CD14-positive monocyte (primary cell): ENCODE measurements at regions not wholly inside any gene's neighbourhood (a gene's known extent, or its start where the extent isn't known, plus 50 kb on each side); places are given as distances from the start of the nearest gene placed in this dataset.

Experiments
- DNase-seq, 3 donors: peaks; one replicate each; pipeline ENCODE4 v3.0.0-alpha.2; 2011 to 2022
- H2AFZ ChIP-seq: 2 replicates; pipeline ENCODE4 v1.6.0; 2012; ENCODE audit warnings: mild to moderate bottlenecking, low read depth, low read length, inconsistent platforms; ENCODE audit not compliant: insufficient read depth, poor library complexity, severe bottlenecking
- H3K27ac ChIP-seq, 2 donors: 1 replicate in 1 of 2; 2 replicates in 1 of 2; pipeline ENCODE4 v1.5.1; 2012 to 2013; ENCODE audit warnings: low read length in 2 of 2, control low read depth in 1 of 2, inconsistent platforms in 1 of 2, low read depth in 1 of 2, mild to moderate bottlenecking in 1 of 2
- H3K27me3 ChIP-seq, 2 donors: one replicate each; pipeline versions ENCODE4 v1.6.0 to v1.6.1; 2011 to 2013; ENCODE audit warnings: low read length in 2 of 2; ENCODE audit not compliant: control insufficient read depth in 2 of 2, insufficient read depth in 2 of 2
- H3K36me3 ChIP-seq, 2 donors: replicated peaks in 1 of 2; 1 replicate in 1 of 2; 2 replicates in 1 of 2; pipeline versions ENCODE4 v1.5.1 to v1.6.1; 2012 to 2013; ENCODE audit warnings: low read length in 2 of 2, control low read depth in 1 of 2, inconsistent platforms in 1 of 2, mild to moderate bottlenecking in 1 of 2; ENCODE audit not compliant: insufficient read depth in 2 of 2, control insufficient read depth in 1 of 2
- H3K4me1 ChIP-seq, 2 donors: 1 replicate in 1 of 2; 2 replicates in 1 of 2; pipeline versions ENCODE4 v1.5.1 to v1.6.1; 2012 to 2013; ENCODE audit warnings: low read length in 2 of 2, control low read depth in 1 of 2, inconsistent platforms in 1 of 2, mild to moderate bottlenecking in 1 of 2, moderate library complexity in 1 of 2; ENCODE audit not compliant: insufficient read depth in 2 of 2, control insufficient read depth in 1 of 2
- H3K4me2 ChIP-seq: replicated peaks from 2 replicates; pipeline ENCODE3; 2012; ENCODE audit warnings: low read length, moderate library complexity, mild to moderate bottlenecking; ENCODE audit not compliant: poor library complexity, severe bottlenecking; ENCODE audit errors: extremely low read depth
- H3K4me3 ChIP-seq, 3 experiments: fragments of 200-600 bp in 1 of 3; sonication (generic) in 1 of 3; replicated peaks in 1 of 3; 1 replicate in 2 of 3; 2 replicates in 1 of 3; pipeline ENCODE4 v1.5.1; 2011 to 2013; ENCODE audit warnings: low read length in 3 of 3, mild to moderate bottlenecking in 3 of 3, control low read depth in 2 of 3, low read depth in 2 of 3, inconsistent platforms in 1 of 3, moderate library complexity in 1 of 3
- H3K79me2 ChIP-seq: 2 replicates; pipeline ENCODE4 v1.6.0; 2012; ENCODE audit warnings: mild to moderate bottlenecking, control low read depth, inconsistent platforms, low read length, moderate library complexity; ENCODE audit not compliant: insufficient read depth
- H3K9ac ChIP-seq: 2 replicates; pipeline ENCODE4 v1.6.0; 2017; ENCODE audit warnings: low read length, mild to moderate bottlenecking; ENCODE audit not compliant: insufficient read depth, poor library complexity, severe bottlenecking
- H3K9me3 ChIP-seq, 2 donors: replicated peaks in 1 of 2; 1 replicate in 1 of 2; 2 replicates in 1 of 2; pipeline versions ENCODE4 v1.5.1 to v1.6.1; 2012 to 2013; ENCODE audit warnings: low read length in 2 of 2, control low read depth in 1 of 2; ENCODE audit not compliant: control insufficient read depth in 1 of 2, insufficient read depth in 1 of 2
- H4K20me1 ChIP-seq: 2 replicates; pipeline ENCODE4 v1.6.0; 2012; ENCODE audit warnings: mild to moderate bottlenecking, low read length, control low read depth, moderate library complexity; ENCODE audit not compliant: insufficient read depth
- H3K27ac Mint-ChIP-seq, 7 donors: one replicate each; pipeline ENCODE4 v1.8.0; 2020; ENCODE audit warnings: mild to moderate bottlenecking in 7 of 7, mixed read lengths in 7 of 7, moderate library complexity in 6 of 7, inconsistent platforms in 2 of 7
- H3K27me3 Mint-ChIP-seq, 3 donors: one replicate each; pipeline ENCODE4 v1.8.0; 2021 to 2022; ENCODE audit warnings: low read depth in 3 of 3, mild to moderate bottlenecking in 3 of 3, mixed read lengths in 3 of 3, moderate library complexity in 3 of 3, inconsistent platforms in 1 of 3
- H3K36me3 Mint-ChIP-seq, 2 donors: one replicate each; pipeline ENCODE4 v1.8.0; 2020; ENCODE audit warnings: mixed read lengths in 2 of 2, inconsistent platforms in 1 of 2, mild to moderate bottlenecking in 1 of 2
- H3K4me1 Mint-ChIP-seq: one replicate; pipeline ENCODE4 v1.8.0; 2020; ENCODE audit warnings: mild to moderate bottlenecking, mixed read lengths
- H3K4me3 Mint-ChIP-seq, 2 donors: one replicate each; pipeline ENCODE4 v1.8.0; 2020; ENCODE audit warnings: mild to moderate bottlenecking in 2 of 2, mixed read lengths in 2 of 2, moderate library complexity in 1 of 2
- H3K9me3 Mint-ChIP-seq, 7 donors: one replicate each; pipeline ENCODE4 v1.8.0; 2020 to 2022; ENCODE audit warnings: mixed read lengths in 7 of 7, mild to moderate bottlenecking in 6 of 7, moderate library complexity in 6 of 7, inconsistent platforms in 2 of 7
- WGBS: methylation state at CpG from one replicate; pipeline ENCODE4 v1.1.5; 2013; ENCODE audit warnings: missing lambda C conversion rate; ENCODE audit not compliant: insufficient coverage; 5-methylcytosine and 5-hydroxymethylcytosine counted together
- intact Hi-C, 2 donors: fragments of 100-400 bp; cut with micrococcal nuclease; formaldehyde crosslinking; loops; one replicate each; pipeline versions ENCODE4 v1.15.0 to v1.15.1; 2023
- TF ChIP-seq, protein P1 (sequence below): fragments of 200-600 bp; IDR thresholded peaks from one replicate; pipeline ENCODE4 v1.8.0; 2022; ENCODE audit warnings: antibody characterized with exemption, mild to moderate bottlenecking

DNA sequence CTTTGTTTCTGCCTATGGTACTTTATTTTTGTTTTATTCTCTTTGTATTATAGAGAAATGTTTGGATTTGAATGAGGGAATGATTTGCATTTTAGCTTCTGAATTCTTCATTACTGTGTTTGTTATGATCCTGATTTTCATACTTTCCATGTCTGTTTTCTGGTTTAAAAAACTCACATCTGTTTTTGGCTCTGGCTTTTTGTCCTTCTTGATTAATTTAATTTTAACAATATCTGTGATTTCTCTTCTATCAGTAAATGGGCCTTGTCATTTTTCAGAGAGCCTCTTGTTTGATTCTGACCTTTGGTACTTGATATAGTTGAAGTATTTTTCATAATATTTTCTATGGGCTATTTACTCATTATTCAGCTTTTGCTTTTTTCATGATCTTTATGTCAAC is 341.6 kb upstream of the HAND2 start:
- Histone ChIP-seq H3K9me3 (no peaks in the 10 kb centered on the region), H2AFZ (no peak overlapping the region), H3K4me3 (no peak overlapping the region), H4K20me1 (no peaks in the 10 kb centered on the region), H3K4me1 (no peaks in the 10 kb centered on the region), H3K27ac (no peak overlapping the region), H3K4me2 (no peak overlapping the region), H3K79me2 (no peaks in the 10 kb centered on the region), H3K27me3 (no peaks in the 10 kb centered on the region), H3K9ac (no peak overlapping the region), H3K36me3 (no peaks in the 10 kb centered on the region)
- no peak overlapping the region for H3K27ac Mint-ChIP-seq
- DNase-seq, result no peak
- H3K4me1 Mint-ChIP-seq, result no peaks in the 10 kb centered on the region
- no peak overlapping the region for H3K4me3 Mint-ChIP-seq
- intact Hi-C loops, result no loop called here
- TF ChIP-seq, protein P1, sequence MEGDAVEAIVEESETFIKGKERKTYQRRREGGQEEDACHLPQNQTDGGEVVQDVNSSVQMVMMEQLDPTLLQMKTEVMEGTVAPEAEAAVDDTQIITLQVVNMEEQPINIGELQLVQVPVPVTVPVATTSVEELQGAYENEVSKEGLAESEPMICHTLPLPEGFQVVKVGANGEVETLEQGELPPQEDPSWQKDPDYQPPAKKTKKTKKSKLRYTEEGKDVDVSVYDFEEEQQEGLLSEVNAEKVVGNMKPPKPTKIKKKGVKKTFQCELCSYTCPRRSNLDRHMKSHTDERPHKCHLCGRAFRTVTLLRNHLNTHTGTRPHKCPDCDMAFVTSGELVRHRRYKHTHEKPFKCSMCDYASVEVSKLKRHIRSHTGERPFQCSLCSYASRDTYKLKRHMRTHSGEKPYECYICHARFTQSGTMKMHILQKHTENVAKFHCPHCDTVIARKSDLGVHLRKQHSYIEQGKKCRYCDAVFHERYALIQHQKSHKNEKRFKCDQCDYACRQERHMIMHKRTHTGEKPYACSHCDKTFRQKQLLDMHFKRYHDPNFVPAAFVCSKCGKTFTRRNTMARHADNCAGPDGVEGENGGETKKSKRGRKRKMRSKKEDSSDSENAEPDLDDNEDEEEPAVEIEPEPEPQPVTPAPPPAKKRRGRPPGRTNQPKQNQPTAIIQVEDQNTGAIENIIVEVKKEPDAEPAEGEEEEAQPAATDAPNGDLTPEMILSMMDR, result no peak
- H3K9me3 Mint-ChIP-seq, result peaks cover 0 to 2% (median 0%) of the 10 kb centered on the region in 7 donors
- H3K36me3 Mint-ChIP-seq, result no peaks in the 10 kb centered on the region
- H3K27me3 Mint-ChIP-seq, result peaks cover 0 to 6% (median 2%) of the 10 kb centered on the region in 3 donors

DNA sequence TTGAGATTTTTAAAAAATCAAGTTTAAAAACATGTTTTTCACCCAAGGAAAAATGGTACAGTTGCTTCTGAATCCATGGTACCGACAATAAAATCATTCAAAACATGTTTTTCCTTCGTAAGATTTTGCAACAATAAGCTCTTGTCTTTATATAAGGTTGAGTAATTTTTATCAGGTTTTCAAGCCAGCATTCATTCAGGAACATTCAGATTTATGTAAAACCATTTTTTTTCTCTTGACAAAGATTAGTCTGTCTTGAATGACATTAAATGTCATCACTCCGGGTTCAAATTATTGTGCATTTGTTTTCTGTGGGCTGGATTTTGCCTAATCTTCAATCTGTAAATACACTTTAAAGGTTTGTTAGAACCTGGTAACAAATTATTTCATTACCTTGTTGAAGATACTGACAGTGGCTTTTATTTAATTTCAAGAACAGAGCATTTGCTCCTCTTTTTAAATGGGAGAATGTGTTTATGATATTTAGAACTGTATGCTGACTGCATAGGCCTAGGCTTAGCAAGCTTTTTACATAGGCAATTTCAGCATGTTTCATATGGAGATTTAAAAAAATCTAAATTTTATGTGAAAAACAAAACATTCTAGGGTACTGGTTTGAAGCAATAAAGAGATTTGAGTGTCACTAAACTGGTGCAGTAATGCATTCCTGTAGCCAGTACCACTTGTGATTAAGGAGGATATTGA is 336.4 kb upstream of the HAND2 start:
- H3K27ac ChIP-seq, result no peak overlapping the region
- no peaks in the 10 kb centered on the region for H4K20me1 ChIP-seq
- peaks cover 4 to 9% of the 10 kb centered on the region in 2 donors for H3K9me3 ChIP-seq
- no peaks in the 10 kb centered on the region for H3K36me3 ChIP-seq
- TF ChIP-seq, protein P1, result no peak
- H3K9ac ChIP-seq, result no peak overlapping the region
- no peaks in the 10 kb centered on the region for H3K79me2 ChIP-seq
- peaks cover 0 to 1% (median 0%) of the 10 kb centered on the region in 3 donors for H3K27me3 Mint-ChIP-seq
- WGBS, result no CpG with 5 or more reads among the region's 3 CpGs
- H3K27me3 ChIP-seq, result no peaks in the 10 kb centered on the region
- no peak overlapping the region for H3K27ac Mint-ChIP-seq
- no peak overlapping the region for H3K4me3 Mint-ChIP-seq
- no peaks in the 10 kb centered on the region for H3K4me1 ChIP-seq
- no peak overlapping the region for H3K4me2 ChIP-seq
- H2AFZ ChIP-seq, result no peak overlapping the region
- no peaks in the 10 kb centered on the region for H3K36me3 Mint-ChIP-seq
- no peak for DNase-seq
- intact Hi-C loops, result no loop called here
- no peaks in the 10 kb centered on the region for H3K4me1 Mint-ChIP-seq
- H3K9me3 Mint-ChIP-seq, result peaks cover 0 to 12% (median 5%) of the 10 kb centered on the region in 7 donors
- H3K4me3 ChIP-seq, result no peak overlapping the region
